Trophoblast cell (in vitro differentiated cells and primary cell): ENCODE measurements at regions not wholly inside any gene's neighbourhood (a gene's known extent, or its start where the extent isn't known, plus 50 kb on each side); places are given as distances from the start of the nearest gene placed in this dataset.

Source experiments
- DNase-seq, 2 donors: peaks; one replicate each; pipeline ENCODE4 v3.0.0-alpha.2; 2016
- H2AFZ ChIP-seq: 2 replicates; pipeline ENCODE4 v1.6.1; 2013; ENCODE audit warnings: low read length, moderate library complexity, mild to moderate bottlenecking; ENCODE audit not compliant: insufficient read depth, poor library complexity
- H2AK5ac ChIP-seq: 2 replicates; pipeline ENCODE4 v1.6.1; 2013; ENCODE audit warnings: mild to moderate bottlenecking, low read length
- H2BK120ac ChIP-seq: 2 replicates; pipeline ENCODE4 v1.6.1; 2013; ENCODE audit warnings: low read length, mild to moderate bottlenecking, moderate library complexity; ENCODE audit not compliant: insufficient read depth, poor library complexity
- H2BK12ac ChIP-seq: 2 replicates; pipeline ENCODE4 v1.6.1; 2013; ENCODE audit warnings: mild to moderate bottlenecking, low read length, moderate library complexity
- H2BK5ac ChIP-seq: 2 replicates; pipeline ENCODE4 v1.6.1; 2013; ENCODE audit warnings: low read length, low read depth, moderate library complexity, mild to moderate bottlenecking; ENCODE audit not compliant: poor library complexity
- H3K14ac ChIP-seq: 2 replicates; pipeline ENCODE4 v1.6.1; 2013; ENCODE audit warnings: mild to moderate bottlenecking, low read length
- H3K18ac ChIP-seq: 2 replicates; pipeline ENCODE4 v1.6.1; 2013; ENCODE audit warnings: mild to moderate bottlenecking, low read length
- H3K23ac ChIP-seq: 2 replicates; pipeline ENCODE4 v1.6.1; 2013; ENCODE audit warnings: low read length
- H3K27ac ChIP-seq: 2 replicates; pipeline ENCODE4 v1.5.1; 2013; ENCODE audit warnings: low read depth, mild to moderate bottlenecking, inconsistent platforms, low read length, moderate library complexity
- H3K27me3 ChIP-seq: 2 replicates; pipeline ENCODE4 v1.6.1; 2013; ENCODE audit warnings: inconsistent platforms, mild to moderate bottlenecking, low read length, moderate library complexity; ENCODE audit not compliant: insufficient read depth
- H3K36me3 ChIP-seq, 2 experiments: 1 replicate in 1 of 2; 2 replicates in 1 of 2; pipeline ENCODE4 v1.6.1; 2013; ENCODE audit warnings: low read length in 2 of 2, mild to moderate bottlenecking in 2 of 2, moderate library complexity in 1 of 2; ENCODE audit not compliant: insufficient read depth in 2 of 2, control insufficient read depth in 1 of 2
- H3K4ac ChIP-seq: 2 replicates; pipeline ENCODE4 v1.6.1; 2013; ENCODE audit warnings: low read depth, mild to moderate bottlenecking, low read length, moderate library complexity
- H3K4me1 ChIP-seq, 2 experiments: 1 replicate in 1 of 2; 2 replicates in 1 of 2; pipeline ENCODE4 v1.6.1; 2013; ENCODE audit warnings: low read length in 2 of 2, mild to moderate bottlenecking in 2 of 2, moderate library complexity in 1 of 2; ENCODE audit not compliant: insufficient read depth in 2 of 2, control insufficient read depth in 1 of 2
- H3K4me2 ChIP-seq: 2 replicates; pipeline ENCODE4 v1.6.1; 2013; ENCODE audit warnings: inconsistent platforms, mild to moderate bottlenecking, low read length, moderate library complexity
- H3K4me3 ChIP-seq: 2 replicates; pipeline ENCODE4 v1.5.1; 2013; ENCODE audit warnings: mild to moderate bottlenecking, low read depth, low read length, inconsistent platforms
- H3K79me1 ChIP-seq: one replicate; pipeline ENCODE4 v1.6.1; 2013; ENCODE audit warnings: low read length
- H3K79me2 ChIP-seq: 2 replicates; pipeline ENCODE4 v1.6.1; 2013; ENCODE audit warnings: low read length, mild to moderate bottlenecking; ENCODE audit not compliant: control insufficient read depth, insufficient read depth, poor library complexity
- H3K9ac ChIP-seq: 2 replicates; pipeline ENCODE4 v1.6.1; 2013; ENCODE audit warnings: mild to moderate bottlenecking, low read length
- H3K9me3 ChIP-seq: 2 replicates; pipeline ENCODE4 v1.6.1; 2013; ENCODE audit warnings: low read depth, mild to moderate bottlenecking, control low read depth, inconsistent platforms, low read length; ENCODE audit not compliant: insufficient read depth
- H4K12ac ChIP-seq: 2 replicates; pipeline ENCODE4 v1.6.1; 2013; ENCODE audit warnings: low read depth, mild to moderate bottlenecking, low read length, moderate library complexity
- H4K8ac ChIP-seq: 2 replicates; pipeline ENCODE4 v1.6.1; 2013; ENCODE audit warnings: low read depth, mild to moderate bottlenecking, low read length, moderate library complexity
- H4K91ac ChIP-seq: one replicate; pipeline ENCODE4 v1.6.1; 2013; ENCODE audit warnings: low read depth, mild to moderate bottlenecking, low read length, moderate library complexity
- WGBS: extraction: QIAGEN DNeasy Blood & Tissue Kit; methylation state at CpG from one replicate; pipeline ENCODE4 v1.1.7; 2013; ENCODE audit warnings: missing lambda C conversion rate; ENCODE audit not compliant: insufficient read length, insufficient coverage; ENCODE audit errors: extremely low coverage; 5-methylcytosine and 5-hydroxymethylcytosine counted together

DNA sequence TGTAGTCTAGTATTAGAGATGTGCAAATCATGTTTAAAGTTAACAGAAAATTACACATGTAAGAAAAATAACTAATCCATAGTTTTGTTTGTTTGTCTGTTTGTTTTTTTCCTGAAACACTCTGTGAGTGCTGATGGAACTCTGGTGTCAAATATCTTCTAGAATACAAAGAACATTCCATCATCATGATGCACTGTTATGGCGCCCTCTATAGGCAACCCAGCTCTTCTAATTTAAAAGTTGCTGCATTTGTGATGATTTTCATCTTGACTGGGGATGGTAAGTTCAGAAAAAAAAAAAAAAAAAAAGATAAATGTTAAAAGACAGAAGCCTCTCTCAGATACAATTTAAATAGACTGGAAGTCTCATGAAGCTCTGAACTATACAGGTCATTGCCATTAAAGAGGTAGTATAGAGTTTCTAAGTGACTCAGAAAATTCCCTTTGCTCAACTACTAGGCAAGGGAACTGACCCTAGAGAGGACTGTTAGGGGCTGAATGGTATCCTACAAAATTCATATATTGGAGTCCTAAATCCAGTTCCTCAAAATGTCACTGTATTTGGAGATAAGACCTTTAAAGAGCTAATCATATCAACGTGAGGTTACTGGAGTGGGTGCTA is 597.2 kb upstream of the ANO3 start:
- Histone ChIP-seq H3K79me2 (no peaks in the 10 kb centered on the region), H3K4me2 (no peak overlapping the region), H2BK5ac (no peak overlapping the region), H2AFZ (no peak overlapping the region), H3K4me3 (no peak overlapping the region), H3K27me3 (no peaks in the 10 kb centered on the region), H3K4me1 (no peaks in the 10 kb centered on the region), H2AK5ac (no peak overlapping the region), H3K18ac (no peak overlapping the region), H4K8ac (no peak overlapping the region), H2BK120ac (no peak overlapping the region), H4K12ac (no peak overlapping the region), H4K91ac (no peak overlapping the region), H3K9me3 (no peaks in the 10 kb centered on the region), H3K4ac (no peak overlapping the region), H3K14ac (no peak overlapping the region), H2BK12ac (no peak overlapping the region), H3K23ac (no peak overlapping the region), H3K36me3 (no peaks in the 10 kb centered on the region), H3K27ac (no peak overlapping the region), H3K79me1 (no peaks in the 10 kb centered on the region), H3K9ac (no peak overlapping the region)
- peak in 1 of 2 donors; percentile 23 for DNase-seq
- no CpG with 5 or more reads among the region's 2 CpGs for WGBS

DNA sequence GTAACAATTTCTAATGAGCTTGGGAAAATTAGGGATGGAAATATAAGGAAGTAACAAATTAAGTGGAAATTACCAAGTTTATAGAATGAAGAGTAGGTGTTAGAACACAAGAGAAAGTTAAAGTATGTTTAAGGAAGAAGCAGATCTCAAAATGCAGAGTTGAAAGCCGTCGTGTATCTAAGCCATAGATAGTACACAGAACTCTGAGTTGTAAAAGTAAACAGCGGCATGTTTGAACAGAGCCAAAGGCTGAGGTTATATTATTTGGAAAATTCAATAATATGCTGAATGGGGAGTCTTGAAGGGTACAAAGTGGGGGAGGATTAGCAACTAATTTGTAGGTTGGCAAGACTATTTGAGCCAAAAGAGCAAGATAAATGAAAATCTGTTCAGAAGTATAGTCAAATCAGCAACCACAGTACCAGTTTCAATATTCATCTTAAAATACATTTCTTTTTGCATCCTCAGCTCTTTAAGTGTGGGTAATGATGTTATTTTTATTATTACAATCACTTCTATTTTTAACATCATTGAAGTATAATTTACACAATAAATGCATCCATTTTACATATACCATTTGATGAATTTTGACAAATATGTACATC is 594.8 kb upstream of the ANO3 start:
- no peak overlapping the region for H3K23ac ChIP-seq
- H3K27me3 ChIP-seq: no peaks in the 10 kb centered on the region
- H3K4me1 ChIP-seq: no peaks in the 10 kb centered on the region
- no peaks in the 10 kb centered on the region for H3K9me3 ChIP-seq
- H3K4ac ChIP-seq: no peak overlapping the region
- no peak overlapping the region for H2AFZ ChIP-seq
- DNase-seq: no peak
- H4K8ac ChIP-seq: no peak overlapping the region
- no peak overlapping the region for H3K14ac ChIP-seq
- no peaks in the 10 kb centered on the region for H3K79me2 ChIP-seq
- H2BK5ac ChIP-seq: no peak overlapping the region
- no peak overlapping the region for H3K4me3 ChIP-seq
- H3K18ac ChIP-seq: no peak overlapping the region
- H2BK12ac ChIP-seq: no peak overlapping the region
- no peaks in the 10 kb centered on the region for H3K36me3 ChIP-seq
- no peak overlapping the region for H2AK5ac ChIP-seq
- H2BK120ac ChIP-seq: no peak overlapping the region
- H3K27ac ChIP-seq: no peak overlapping the region
- no peaks in the 10 kb centered on the region for H3K79me1 ChIP-seq
- H3K9ac ChIP-seq: no peak overlapping the region
- H3K4me2 ChIP-seq: no peak overlapping the region
- H4K91ac ChIP-seq: no peak overlapping the region
- no peak overlapping the region for H4K12ac ChIP-seq
- no CpG with 5 or more reads among the region's 3 CpGs for WGBS

DNA sequence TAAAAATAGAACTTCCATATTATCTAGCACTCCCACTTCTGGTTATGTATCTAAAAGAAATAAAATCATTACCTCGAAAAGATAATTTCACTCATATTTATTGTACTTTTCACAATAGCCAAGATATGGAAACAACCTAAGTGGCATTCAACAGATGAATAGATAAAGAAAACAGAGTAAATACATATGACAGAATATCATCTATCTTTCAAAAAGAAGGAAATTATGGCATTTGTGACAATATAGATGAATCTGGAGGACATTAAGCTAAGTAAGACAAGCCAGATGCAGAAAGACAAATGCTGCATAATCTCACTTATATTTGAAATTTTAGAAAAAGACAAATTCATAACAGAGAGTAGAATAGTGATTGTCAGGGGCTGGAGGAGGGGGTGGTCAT is 590.0 kb upstream of the ANO3 start:
- no peak overlapping the region for H4K8ac ChIP-seq
- H3K4me1 ChIP-seq: no peaks in the 10 kb centered on the region

DNA sequence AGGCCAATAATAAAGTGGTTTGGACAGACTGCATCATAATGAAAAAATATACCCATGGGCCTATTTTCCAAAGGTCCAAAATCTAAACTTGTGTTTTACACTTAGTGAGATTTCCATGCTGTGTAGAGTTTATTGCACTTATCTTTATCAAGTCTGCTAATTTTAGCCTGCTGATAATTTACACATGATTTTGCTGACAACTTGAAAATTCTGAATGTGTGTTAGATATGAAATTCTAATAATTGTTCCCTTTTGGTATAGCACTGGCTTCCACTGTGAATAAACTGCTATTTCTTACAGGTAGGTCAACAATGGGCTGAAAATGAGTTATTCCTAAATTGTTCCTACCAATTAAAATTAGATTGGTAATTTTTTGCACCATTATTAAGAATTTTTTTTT is 589.1 kb upstream of the ANO3 start:
- DNase-seq: no peak
- no peak overlapping the region for H4K12ac ChIP-seq
- H3K9ac ChIP-seq: no peak overlapping the region
- no peak overlapping the region for H3K18ac ChIP-seq
- no peak overlapping the region for H4K91ac ChIP-seq
- no peaks in the 10 kb centered on the region for H3K36me3 ChIP-seq
- H2AFZ ChIP-seq: no peak overlapping the region
- H3K9me3 ChIP-seq: no peaks in the 10 kb centered on the region
- no peaks in the 10 kb centered on the region for H3K27me3 ChIP-seq
- no peaks in the 10 kb centered on the region for H3K4me1 ChIP-seq
- no peak overlapping the region for H2BK12ac ChIP-seq
- H3K79me2 ChIP-seq: no peaks in the 10 kb centered on the region
- no peak overlapping the region for H3K4me2 ChIP-seq
- no peak overlapping the region for H2BK120ac ChIP-seq
- no peak overlapping the region for H3K27ac ChIP-seq
- no peak overlapping the region for H3K23ac ChIP-seq
- no peak overlapping the region for H2AK5ac ChIP-seq
- no peak overlapping the region for H3K14ac ChIP-seq
- no peak overlapping the region for H4K8ac ChIP-seq
- H3K4me3 ChIP-seq: no peak overlapping the region
- H2BK5ac ChIP-seq: no peak overlapping the region
- no peak overlapping the region for H3K4ac ChIP-seq
- no peaks in the 10 kb centered on the region for H3K79me1 ChIP-seq

More for the DNA sequence above, 590.0 kb upstream of the ANO3 start:
- no CpG with 5 or more reads among the region's 1 CpG for WGBS
- Histone ChIP-seq H3K4ac (no peak overlapping the region), H3K79me1 (no peaks in the 10 kb centered on the region), H3K27ac (no peak overlapping the region), H2AK5ac (no peak overlapping the region), H3K79me2 (no peaks in the 10 kb centered on the region), H4K12ac (no peak overlapping the region), H2BK5ac (no peak overlapping the region), H3K4me3 (no peak overlapping the region), H3K27me3 (no peaks in the 10 kb centered on the region), H3K18ac (no peak overlapping the region), H2BK120ac (no peak overlapping the region), H3K9me3 (no peaks in the 10 kb centered on the region), H2AFZ (no peak overlapping the region), H3K14ac (no peak overlapping the region), H3K36me3 (no peaks in the 10 kb centered on the region), H4K91ac (no peak overlapping the region), H3K4me2 (no peak overlapping the region), H2BK12ac (no peak overlapping the region), H3K23ac (no peak overlapping the region), H3K9ac (no peak overlapping the region)
- DNase-seq: no peak
